Activated T-helper 2 cell treated with anti-CD3 and anti-CD28 coated beads, Interferon-gamma antibody, Interleukin-2, Interleukin-4, amounts not matched to agents 10 μg/mL and 5 μg/mL and 100 μg/mL, durations not matched to agents 14 hours and 24 hours and 36 hours (primary cell): ENCODE measurements at regions not wholly inside any gene's neighbourhood (a gene's known extent, or its start where the extent isn't known, plus 50 kb on each side); places are given as distances from the start of the nearest gene placed in this dataset.

Experiments used
- DNase-seq: peaks from one replicate; pipeline ENCODE4 v3.0.0; 2021; ENCODE audit warnings: low spot score
- H3K27ac Mint-ChIP-seq: one replicate; pipeline ENCODE4 v1.8.0; 2021; ENCODE audit warnings: mixed read lengths
- H3K27me3 Mint-ChIP-seq: one replicate; pipeline ENCODE4 v1.8.0; 2021; ENCODE audit warnings: low read depth, mixed read lengths
- H3K36me3 Mint-ChIP-seq: one replicate; pipeline ENCODE4 v1.8.0; 2021; ENCODE audit warnings: low read depth, mixed read lengths
- H3K4me1 Mint-ChIP-seq: one replicate; pipeline ENCODE4 v1.8.0; 2021; ENCODE audit warnings: low read depth, mixed read lengths
- H3K4me3 Mint-ChIP-seq: one replicate; pipeline ENCODE4 v1.8.0; 2021; ENCODE audit warnings: low read depth, mild to moderate bottlenecking, moderate library complexity, mixed read lengths
- H3K9me3 Mint-ChIP-seq: one replicate; pipeline ENCODE4 v1.8.0; 2021; ENCODE audit warnings: mixed read lengths
- intact Hi-C: fragments of 100-400 bp; cut with micrococcal nuclease; formaldehyde crosslinking; loops from one replicate; pipeline ENCODE4 v1.15.1; 2023

DNA sequence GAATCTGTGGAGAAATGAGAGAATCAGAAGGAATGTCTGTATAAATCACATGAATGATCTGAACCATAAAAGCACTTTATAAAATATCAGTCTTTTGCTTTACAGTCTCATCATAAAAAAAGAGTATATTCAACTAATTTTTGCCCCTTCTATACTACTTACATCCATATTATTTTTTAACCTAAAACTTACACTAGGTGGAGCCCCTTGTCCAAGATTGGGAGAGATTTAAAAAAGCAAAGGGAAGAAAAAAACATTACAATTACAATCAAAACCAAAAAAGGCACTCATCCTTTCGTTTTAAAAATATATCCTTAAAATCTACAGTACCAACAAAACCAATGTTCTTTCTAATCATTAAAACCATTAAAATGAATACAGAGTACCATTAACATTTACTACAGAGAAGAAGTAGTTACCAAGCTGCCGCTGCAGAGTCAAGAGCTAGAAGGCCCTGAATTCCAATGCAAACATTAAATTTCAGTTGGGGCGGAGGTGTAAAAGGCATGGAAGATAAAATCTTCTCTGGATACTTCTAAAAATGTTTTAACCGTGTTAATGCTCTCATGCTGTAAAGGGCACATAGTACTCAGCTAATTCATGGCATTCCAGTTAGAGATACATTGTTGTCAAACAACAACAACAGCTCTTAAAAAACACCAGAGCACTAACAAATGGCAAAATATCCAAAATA, 56.7 kb upstream of the EPB41L3 start:
- Mint-ChIP-seq H3K4me1 (no peaks in the 10 kb centered on the region), H3K27me3 (peaks cover 2% of the 10 kb centered on the region), H3K36me3 (no peaks in the 10 kb centered on the region), H3K4me3 (no peak overlapping the region), H3K9me3 (no peaks in the 10 kb centered on the region), H3K27ac (no peak overlapping the region)
- intact Hi-C loops = no loop called here
- no peak for DNase-seq

- Mint-ChIP-seq H3K27ac (no peak overlapping the region), H3K36me3 (no peaks in the 10 kb centered on the region), H3K4me3 (no peak overlapping the region), H3K27me3 (peaks cover 2% of the 10 kb centered on the region), H3K4me1 (no peaks in the 10 kb centered on the region), H3K9me3 (no peaks in the 10 kb centered on the region)
- no peak for DNase-seq
- intact Hi-C loops = no loop called here
These were observed 52.8 kb upstream of the EPB41L3 start for GRCh38 chr18:5596585-5596984.
